GM12891 (cell line): ENCODE measurements at regions not wholly inside any gene's neighbourhood (a gene's known extent, or its start where the extent isn't known, plus 50 kb on each side); places are given as distances from the start of the nearest gene placed in this dataset.

Source experiments
- POLR2A ChIP-seq: IDR thresholded peaks from 2 replicates; pipeline ENCODE4 v1.6.1; 2011; ENCODE audit warnings: low read depth, low read length, control low read depth
- POLR2AphosphoS5 ChIP-seq: IDR thresholded peaks from 2 replicates; pipeline ENCODE4 v1.6.1; 2011; ENCODE audit warnings: low read depth, low read length, control low read depth
- POU2F2 ChIP-seq: IDR thresholded peaks from 2 replicates; pipeline ENCODE4 v1.6.1; 2011; ENCODE audit warnings: low read depth, mild to moderate bottlenecking, control low read depth, low read length, moderate library complexity
- TAF1 ChIP-seq: IDR thresholded peaks from 2 replicates; pipeline ENCODE4 v1.6.1; 2011; ENCODE audit warnings: low read depth, low read length, control low read depth

DNA sequence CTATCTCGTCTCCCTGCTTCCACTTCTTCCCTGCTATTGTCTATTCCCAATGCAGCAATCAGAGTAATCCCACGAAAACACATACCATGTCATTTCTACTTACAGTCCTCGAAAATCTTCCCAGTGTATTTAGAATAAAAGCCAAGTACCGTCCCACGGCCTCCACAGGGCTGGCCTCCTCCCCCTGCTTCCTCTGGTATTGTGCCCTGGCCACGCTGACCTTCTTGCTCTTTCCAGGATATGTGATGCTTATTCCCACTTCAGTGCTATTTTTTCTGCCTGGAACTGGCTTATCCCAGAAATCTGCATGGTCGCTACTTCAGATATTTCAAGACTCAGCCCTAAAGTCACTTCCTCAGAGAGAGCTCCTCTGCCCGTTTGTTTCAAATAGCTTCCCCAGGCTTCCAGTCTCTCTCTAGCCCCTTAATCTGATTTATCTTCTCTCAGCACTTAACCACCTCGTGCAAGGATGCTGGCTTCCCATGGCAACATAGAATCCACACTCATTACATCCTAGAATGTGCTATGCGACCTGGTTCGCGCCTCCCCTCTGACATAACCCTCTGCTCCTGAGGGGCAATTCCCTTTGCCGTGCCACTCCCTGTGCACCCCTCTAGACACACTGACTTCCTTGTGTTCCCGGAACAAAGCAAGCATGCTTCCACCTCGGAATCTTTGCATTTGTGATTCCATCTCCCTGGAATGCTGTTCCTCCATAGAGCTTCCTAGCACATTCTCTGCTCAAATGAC lies 365.9 kb downstream of the ZSWIM6 start:
- TF ChIP-seq POLR2A (no peak), TAF1 (no peak), POU2F2 (no peak), POLR2AphosphoS5 (no peak)
